Natural killer cell (primary cell): ENCODE measurements at regions not wholly inside any gene's neighbourhood (a gene's known extent, or its start where the extent isn't known, plus 50 kb on each side); places are given as distances from the start of the nearest gene placed in this dataset.

Experiments used
- ATAC-seq, 3 donors: fragments of 150-1000 bp in 2 of 3; fragments of 200-7000 bp in 1 of 3; cut with Tn5 transposase; 1 replicate in 1 of 3; 2 replicates in 2 of 3; pipeline ENCODE4 v1.10.0; 2021; ENCODE audit warnings: mild to moderate bottlenecking in 2 of 3, moderate library complexity in 2 of 3
- DNase-seq, 2 donors: peaks; one replicate each; pipeline versions ENCODE4 v3.0.0 to v3.0.0-alpha.2; 2013 to 2021; ENCODE audit warnings: mixed read lengths in 1 of 2
- H3K27ac ChIP-seq: one replicate; pipeline ENCODE4 v1.5.1; 2013; ENCODE audit warnings: mild to moderate bottlenecking, low read length
- H3K27me3 ChIP-seq: one replicate; pipeline ENCODE4 v1.6.1; 2013; ENCODE audit warnings: low read length; ENCODE audit not compliant: control insufficient read depth, insufficient read depth
- H3K36me3 ChIP-seq: one replicate; pipeline ENCODE4 v1.6.1; 2013; ENCODE audit warnings: low read length; ENCODE audit not compliant: control insufficient read depth, insufficient read depth
- H3K4me1 ChIP-seq: one replicate; pipeline ENCODE4 v1.6.1; 2013; ENCODE audit warnings: low read length; ENCODE audit not compliant: control insufficient read depth, insufficient read depth
- H3K4me3 ChIP-seq: one replicate; pipeline ENCODE4 v1.5.1; 2013; ENCODE audit warnings: low read length
- H3K9me3 ChIP-seq: one replicate; pipeline ENCODE4 v1.6.1; 2013; ENCODE audit warnings: low read length; ENCODE audit not compliant: control insufficient read depth, insufficient read depth
- H3K27ac Mint-ChIP-seq, 2 donors: one replicate each; pipeline ENCODE4 v1.8.0; 2022; ENCODE audit warnings: mild to moderate bottlenecking in 2 of 2, mixed read lengths in 2 of 2, moderate library complexity in 1 of 2
- H3K27me3 Mint-ChIP-seq, 2 donors: one replicate each; pipeline ENCODE4 v1.8.0; 2022; ENCODE audit warnings: low read depth in 2 of 2, mixed read lengths in 2 of 2
- H3K36me3 Mint-ChIP-seq: one replicate; pipeline ENCODE4 v1.8.0; 2022; ENCODE audit warnings: mixed read lengths
- H3K4me1 Mint-ChIP-seq, 2 donors: one replicate each; pipeline ENCODE4 v1.8.0; 2022; ENCODE audit warnings: mixed read lengths in 2 of 2
- H3K4me3 Mint-ChIP-seq: one replicate; pipeline ENCODE4 v1.8.0; 2022; ENCODE audit warnings: mild to moderate bottlenecking, moderate library complexity, mixed read lengths
- H3K9me3 Mint-ChIP-seq, 2 donors: one replicate each; pipeline ENCODE4 v1.8.0; 2022; ENCODE audit warnings: mixed read lengths in 2 of 2
- WGBS: methylation state at CpG from one replicate; pipeline ENCODE4 v1.1.7; 2013; ENCODE audit warnings: missing lambda C conversion rate; ENCODE audit not compliant: insufficient coverage; 5-methylcytosine and 5-hydroxymethylcytosine counted together
- intact Hi-C: fragments of 100-400 bp; cut with micrococcal nuclease; formaldehyde crosslinking; loops from one replicate; pipeline ENCODE4 v1.14.2; 2022
- TF ChIP-seq, protein P1 (sequence below): fragments of 200-600 bp; IDR thresholded peaks from one replicate; pipeline ENCODE4 v1.8.0; 2022; ENCODE audit warnings: antibody characterized with exemption

DNA sequence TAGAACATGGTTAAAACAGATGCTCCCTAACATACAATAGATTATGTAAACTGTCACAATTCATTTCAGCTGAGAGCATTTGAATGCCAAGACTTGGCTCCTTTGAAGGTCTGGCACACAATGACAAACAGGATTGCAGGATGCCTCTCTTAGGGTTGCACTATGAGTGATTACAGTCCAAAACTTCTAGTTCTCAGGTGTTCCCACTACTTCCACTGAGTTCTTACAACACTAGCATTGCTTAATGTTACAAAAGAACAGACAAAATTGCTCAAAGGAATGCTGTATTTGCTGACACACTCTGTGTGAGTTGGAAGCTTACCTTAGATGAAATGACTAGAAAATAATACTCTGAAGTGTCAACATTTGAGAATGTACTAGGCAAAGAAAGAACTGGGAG lies 2413.8 kb upstream of the RAG2 start:
- no peaks in the 10 kb centered on the region for H3K4me1 ChIP-seq
- Mint-ChIP-seq H3K4me1 (no peaks in the 10 kb centered on the region), H3K27ac (no peak overlapping the region), H3K9me3 (peaks cover 11 to 15% of the 10 kb centered on the region in 2 donors), H3K36me3 (no peaks in the 10 kb centered on the region), H3K4me3 (no peak overlapping the region), H3K27me3 (no peaks in the 10 kb centered on the region)
- DNase-seq: no peak
- H3K27ac ChIP-seq: no peak overlapping the region
- TF ChIP-seq, protein P1, sequence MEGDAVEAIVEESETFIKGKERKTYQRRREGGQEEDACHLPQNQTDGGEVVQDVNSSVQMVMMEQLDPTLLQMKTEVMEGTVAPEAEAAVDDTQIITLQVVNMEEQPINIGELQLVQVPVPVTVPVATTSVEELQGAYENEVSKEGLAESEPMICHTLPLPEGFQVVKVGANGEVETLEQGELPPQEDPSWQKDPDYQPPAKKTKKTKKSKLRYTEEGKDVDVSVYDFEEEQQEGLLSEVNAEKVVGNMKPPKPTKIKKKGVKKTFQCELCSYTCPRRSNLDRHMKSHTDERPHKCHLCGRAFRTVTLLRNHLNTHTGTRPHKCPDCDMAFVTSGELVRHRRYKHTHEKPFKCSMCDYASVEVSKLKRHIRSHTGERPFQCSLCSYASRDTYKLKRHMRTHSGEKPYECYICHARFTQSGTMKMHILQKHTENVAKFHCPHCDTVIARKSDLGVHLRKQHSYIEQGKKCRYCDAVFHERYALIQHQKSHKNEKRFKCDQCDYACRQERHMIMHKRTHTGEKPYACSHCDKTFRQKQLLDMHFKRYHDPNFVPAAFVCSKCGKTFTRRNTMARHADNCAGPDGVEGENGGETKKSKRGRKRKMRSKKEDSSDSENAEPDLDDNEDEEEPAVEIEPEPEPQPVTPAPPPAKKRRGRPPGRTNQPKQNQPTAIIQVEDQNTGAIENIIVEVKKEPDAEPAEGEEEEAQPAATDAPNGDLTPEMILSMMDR: no peak
- H3K27me3 ChIP-seq: no peaks in the 10 kb centered on the region
- ATAC-seq: no peak
- no peak overlapping the region for H3K4me3 ChIP-seq
- intact Hi-C loops: no loop called here
- no peaks in the 10 kb centered on the region for H3K9me3 ChIP-seq
- H3K36me3 ChIP-seq: no peaks in the 10 kb centered on the region

DNA sequence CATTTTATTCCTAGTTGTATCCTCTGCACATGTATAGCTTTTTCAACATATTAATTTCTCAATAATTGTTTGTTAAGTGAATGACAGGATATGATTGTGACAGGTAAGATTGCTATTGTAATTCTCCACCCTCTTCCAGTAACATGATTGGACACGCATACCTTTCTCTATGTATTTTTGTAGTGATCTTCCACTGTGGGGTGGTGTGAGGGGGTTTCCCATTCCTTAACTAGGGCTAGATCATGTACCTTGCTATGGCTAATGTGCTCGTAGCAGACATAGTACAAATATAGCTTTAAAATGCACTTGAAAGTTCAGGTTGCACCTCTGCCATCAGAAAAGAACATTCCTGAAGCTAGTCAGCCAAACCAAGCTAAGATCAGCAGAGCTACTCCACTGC lies 2392.8 kb upstream of the RAG2 start:
- Mint-ChIP-seq H3K9me3 (peaks cover 14 to 17% of the 10 kb centered on the region in 2 donors), H3K27ac (no peak overlapping the region), H3K4me3 (no peak overlapping the region), H3K36me3 (peaks cover 11% of the 10 kb centered on the region), H3K27me3 (no peaks in the 10 kb centered on the region), H3K4me1 (no peaks in the 10 kb centered on the region)
- Histone ChIP-seq H3K27ac (no peak overlapping the region), H3K9me3 (peaks cover 7% of the 10 kb centered on the region), H3K27me3 (no peaks in the 10 kb centered on the region), H3K36me3 (no peaks in the 10 kb centered on the region), H3K4me3 (no peak overlapping the region), H3K4me1 (no peaks in the 10 kb centered on the region)
- ATAC-seq: no peak
- WGBS: 80% methylated on average over 1 of the region's 2 CpGs
- TF ChIP-seq, protein P1: no peak
- intact Hi-C loops: no loop called here
- DNase-seq: no peak

DNA sequence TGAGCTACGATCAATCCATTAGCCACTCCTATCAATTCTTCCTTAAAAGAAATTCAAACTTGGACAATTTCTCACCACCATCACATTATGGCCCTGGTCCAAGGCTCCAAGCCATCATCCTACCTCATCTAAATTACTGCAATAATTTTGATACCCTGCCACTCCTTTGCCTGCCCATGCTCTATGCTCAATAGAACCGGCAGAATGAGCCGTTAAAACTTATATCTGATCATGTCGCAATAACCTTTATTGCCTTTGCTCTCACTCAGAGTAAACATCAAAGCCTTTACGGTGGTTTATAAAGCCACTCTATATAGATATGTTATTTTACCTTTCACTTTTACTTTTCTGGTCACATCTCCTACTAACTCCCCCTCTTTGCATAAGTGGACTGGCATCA lies 2392.1 kb upstream of the RAG2 start:
- no peak overlapping the region for H3K27ac Mint-ChIP-seq
- H3K4me1 Mint-ChIP-seq: no peaks in the 10 kb centered on the region
- H3K36me3 Mint-ChIP-seq: peaks cover 11% of the 10 kb centered on the region

DNA sequence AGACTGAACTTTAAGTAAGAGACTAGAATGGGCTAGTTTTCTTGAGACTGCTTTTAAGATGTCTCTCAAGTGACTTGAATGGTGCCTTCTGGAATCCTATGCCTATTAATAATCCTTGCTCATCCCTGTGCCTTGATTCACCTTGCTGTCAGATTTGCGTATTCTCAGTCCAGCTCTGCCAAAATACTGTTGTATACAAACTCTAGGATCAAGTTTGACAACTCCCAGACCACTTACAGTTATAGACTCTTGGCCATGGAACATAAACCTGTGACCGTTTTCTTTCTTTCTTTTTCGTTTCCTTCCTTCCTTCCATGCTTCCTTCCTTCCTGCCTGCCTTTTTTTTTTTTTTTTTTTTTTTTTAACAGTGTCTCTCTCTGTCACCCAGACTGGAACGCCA lies 2390.9 kb upstream of the RAG2 start:
- Histone ChIP-seq H3K4me3 (no peak overlapping the region), H3K36me3 (no peaks in the 10 kb centered on the region), H3K27me3 (no peaks in the 10 kb centered on the region), H3K4me1 (no peaks in the 10 kb centered on the region), H3K27ac (no peak overlapping the region), H3K9me3 (peaks cover 6% of the 10 kb centered on the region)
- intact Hi-C loops: no loop called here
- 65% methylated on average over 4 of the region's 4 CpGs for WGBS
- Mint-ChIP-seq H3K9me3 (peaks cover 20 to 22% of the 10 kb centered on the region in 2 donors), H3K27me3 (no peaks in the 10 kb centered on the region), H3K4me3 (no peak overlapping the region), H3K36me3 (peaks cover 18% of the 10 kb centered on the region), H3K27ac (no peak overlapping the region), H3K4me1 (no peaks in the 10 kb centered on the region)
- TF ChIP-seq, protein P1: no peak
- ATAC-seq: no peak
- DNase-seq: no peak

More for the DNA sequence above, 2392.1 kb upstream of the RAG2 start:
- WGBS: 67% methylated on average over 5 of the region's 5 CpGs
- Mint-ChIP-seq H3K27me3 (no peaks in the 10 kb centered on the region), H3K9me3 (peaks cover 16 to 17% of the 10 kb centered on the region in 2 donors), H3K4me3 (no peak overlapping the region)
- Histone ChIP-seq H3K9me3 (peaks cover 8% of the 10 kb centered on the region), H3K27me3 (no peaks in the 10 kb centered on the region), H3K36me3 (no peaks in the 10 kb centered on the region), H3K4me1 (no peaks in the 10 kb centered on the region), H3K27ac (no peak overlapping the region), H3K4me3 (no peak overlapping the region)
- TF ChIP-seq, protein P1: no peak
- intact Hi-C loops: no loop called here
- no peak for ATAC-seq
- no peak for DNase-seq
